Transverse colon (tissue), 4 donors: ENCODE measurements at regions not wholly inside any gene's neighbourhood (a gene's known extent, or its start where the extent isn't known, plus 50 kb on each side); places are given as distances from the start of the nearest gene placed in this dataset.

Experiments
- DNase-seq: peaks from one replicate; pipeline ENCODE4 v3.0.0-alpha.2; 2019
- H3K27ac ChIP-seq, 4 donors: fragments of 200-600 bp; sonication (generic); 2 replicates each; pipeline ENCODE4 v1.5.1; 2016 to 2018; ENCODE audit warnings: inconsistent platforms in 4 of 4
- H3K27me3 ChIP-seq: fragments of 200-600 bp; sonication (generic); 2 replicates; pipeline ENCODE4 v1.5.1; 2017; ENCODE audit warnings: inconsistent platforms
- H3K36me3 ChIP-seq, 4 donors: fragments of 200-600 bp; sonication (generic); 2 replicates each; pipeline ENCODE4 v1.5.1; 2017 to 2019; ENCODE audit warnings: inconsistent platforms in 4 of 4
- H3K4me1 ChIP-seq, 4 donors: fragments of 200-600 bp; sonication (generic); 2 replicates each; pipeline ENCODE4 v1.5.1; 2017 to 2020; ENCODE audit warnings: inconsistent platforms in 4 of 4
- H3K4me3 ChIP-seq, 4 donors: fragments of 200-600 bp; sonication (generic); 1 replicate in 1 of 4; 2 replicates in 3 of 4; pipeline versions ENCODE4 v1.5.1 to v1.6.1; 2017 to 2019; ENCODE audit warnings: inconsistent platforms in 4 of 4
- H3K9me3 ChIP-seq, 2 donors: fragments of 200-600 bp; sonication (generic); 2 replicates each; pipeline ENCODE4 v1.5.1; 2017 to 2019; ENCODE audit warnings: inconsistent platforms in 2 of 2
- CTCF ChIP-seq, 5 experiments: fragments of 200-600 bp in 3 of 5; fragments of 450-650 bp in 2 of 5; sonication (generic) in 3 of 5; IDR thresholded peaks; 1 replicate in 2 of 5; 2 replicates in 3 of 5; pipeline ENCODE4 v1.5.1; 2016 to 2017; ENCODE audit warnings: antibody characterized with exemption in 5 of 5, inconsistent platforms in 3 of 5, mild to moderate bottlenecking in 2 of 5, moderate library complexity in 1 of 5
- EP300 ChIP-seq: sonication (generic); formaldehyde crosslinking; IDR thresholded peaks from one replicate; pipeline ENCODE4 v1.6.1; 2017; ENCODE audit warnings: antibody characterized with exemption, low read depth
- POLR2A ChIP-seq: fragments of 450-650 bp; IDR thresholded peaks from one replicate; pipeline ENCODE4 v1.6.1; 2016; ENCODE audit warnings: antibody characterized with exemption, mild to moderate bottlenecking, moderate library complexity
- POLR2AphosphoS5 ChIP-seq, 3 donors: sonication (generic); formaldehyde crosslinking; IDR thresholded peaks; one replicate each; pipeline ENCODE4 v1.6.1; 2016; ENCODE audit warnings: antibody characterized with exemption in 3 of 3
- WGBS, 2 donors: methylation state at CpG; one replicate each; pipeline ENCODE4 v1.1.5; 2018; ENCODE audit warnings: low coverage in 1 of 2; 5-methylcytosine and 5-hydroxymethylcytosine counted together
- in situ Hi-C, 4 donors: fragments of 200-750 bp; cut with MboI; loops; one replicate each; pipeline versions ENCODE4 v1.15.0 to v1.15.1; 2017; ENCODE audit warnings: low sequenced_read_pairs in 3 of 4, low pct_ligation_motif_present in 1 of 4, low pct_unique_long_range_greater_than_20kb in 1 of 4
- intact Hi-C: fragments of 100-400 bp; cut with DNase I; formaldehyde crosslinking; loops from one replicate; pipeline ENCODE4 v1.15.1; 2023; ENCODE audit warnings: low total_unique reads

GRCh38 chr17:72223866-72224291 is 103.1 kb downstream of the SOX9 start:
- Histone ChIP-seq H3K36me3 (no peaks in the 10 kb centered on the region), H3K4me3 (no peak overlapping the region), H3K27ac (no peak overlapping the region), H3K27me3 (peaks cover 19% of the 10 kb centered on the region), H3K9me3 (no peaks in the 10 kb centered on the region), H3K4me1 (peaks cover 0 to 23% (median 11%) of the 10 kb centered on the region in 4 donors)
- intact Hi-C loops (no loop called here), in situ Hi-C loops (no loop called here)
- 83 to 93% methylated on average over 1 to 11 of the region's 11 CpGs for WGBS, 2 donors
- no peak for DNase-seq
- no peak for TF ChIP-seq CTCF (IDR thresholded peaks at IDR 0.05)

GRCh38 chr17:72226322-72226721 is 105.5 kb downstream of the SOX9 start:
- Histone ChIP-seq H3K4me3 (no peak overlapping the region), H3K36me3 (no peaks in the 10 kb centered on the region), H3K27me3 (no peaks in the 10 kb centered on the region), H3K4me1 (peaks cover 0 to 15% (median 9%) of the 10 kb centered on the region in 4 donors), H3K9me3 (no peaks in the 10 kb centered on the region), H3K27ac (no peak overlapping the region)
- in situ Hi-C loops, result no loop called here
- TF ChIP-seq CTCF (IDR thresholded peaks at IDR 0.05), result no peak
- whole genome bisulfite sequencing, 2 donors, result 72 to 88% methylated on average over 3 of the region's 3 CpGs
- intact Hi-C loops, result no loop called here
- no peak for DNase-seq

GRCh38 chr17:72233986-72234385 is 113.2 kb downstream of the SOX9 start:
- TF ChIP-seq POLR2AphosphoS5 (IDR thresholded peaks at IDR 0.05) (no peak), POLR2A (no peak), CTCF (IDR thresholded peaks at IDR 0.05) (no peak), EP300 (no peak)
- in situ Hi-C loops, result no loop called here
- H3K4me3 ChIP-seq, result no peak overlapping the region
- no peak for DNase-seq
- 17% methylated on average over 3 of the region's 3 CpGs; no CpG with 5 or more reads in 1 of the 2 donors for WGBS, 2 donors
- intact Hi-C loops, result no loop called here
- H3K27ac ChIP-seq, result no peak overlapping the region
- H3K4me1 ChIP-seq, result peaks cover 0 to 10% (median 9%) of the 10 kb centered on the region in 4 donors
- no peaks in the 10 kb centered on the region for H3K36me3 ChIP-seq
- H3K9me3 ChIP-seq, result no peaks in the 10 kb centered on the region
- no peaks in the 10 kb centered on the region for H3K27me3 ChIP-seq

GRCh38 chr17:72234985-72235384 is 114.2 kb downstream of the SOX9 start:
- peaks cover 0 to 10% (median 9%) of the 10 kb centered on the region in 4 donors for H3K4me1 ChIP-seq
- intact Hi-C loops, result no loop called here
- in situ Hi-C loops, result no loop called here
- DNase-seq, result no peak
- H3K27me3 ChIP-seq, result no peaks in the 10 kb centered on the region
- H3K9me3 ChIP-seq, result no peaks in the 10 kb centered on the region
- H3K36me3 ChIP-seq, result no peaks in the 10 kb centered on the region
- no peak overlapping the region for H3K4me3 ChIP-seq
- WGBS, 2 donors, result 64% methylated on average over 5 of the region's 5 CpGs; no CpG with 5 or more reads in 1 of the 2 donors
- TF ChIP-seq EP300 (no peak), CTCF (IDR thresholded peaks at IDR 0.05) (no peak), POLR2A (no peak)
- no peak overlapping the region for H3K27ac ChIP-seq
